H1 (cell line): ENCODE measurements at regions not wholly inside any gene's neighbourhood (a gene's known extent, or its start where the extent isn't known, plus 50 kb on each side); places are given as distances from the start of the nearest gene placed in this dataset.

ENCODE experiments used
- CTCF ChIA-PET: fragments of 300-600 bp; sonication (Branson Sonifier 250); formaldehyde crosslinking; loops from one replicate; lab custom pipeline; 2021; ENCODE audit not compliant: partially characterized antibody; lab: Charles Lee
- POLR2A ChIA-PET: fragments of 300-600 bp; sonication (Branson Sonifier 250); formaldehyde crosslinking; loops from one replicate; lab custom pipeline; 2021; ENCODE audit warnings: inconsistent platforms; ENCODE audit not compliant: partially characterized antibody; lab: Charles Lee
- DNase-seq, 2 experiments: peaks; one replicate each; pipeline versions ENCODE4 v3.0.0 to v3.0.0-alpha.2; 2010 to 2022; ENCODE audit warnings: low spot score in 2 of 2, low read depth in 1 of 2, mixed read lengths in 1 of 2
- FAIRE-seq: peaks from 2 replicates; lab custom pipeline; 2011; peaks lifted over from hg19 to GRCh38; lab: Jason Lieb, UNC
- H2AFZ ChIP-seq: 2 replicates; pipeline ENCODE4 v1.8.1; 2012; ENCODE audit warnings: low read length, inconsistent platforms
- H2AK5ac ChIP-seq: 2 replicates; pipeline ENCODE4 v1.6.1; 2013; ENCODE audit warnings: low read depth, low read length
- H2BK120ac ChIP-seq: replicated peaks from 2 replicates; pipeline ENCODE3; 2013; ENCODE audit warnings: low read depth, low read length, inconsistent platforms
- H2BK12ac ChIP-seq: 2 replicates; pipeline ENCODE4 v1.6.1; 2013; ENCODE audit warnings: low read depth, low read length
- H2BK15ac ChIP-seq: 2 replicates; pipeline ENCODE4 v1.6.1; 2013; ENCODE audit warnings: low read length
- H2BK20ac ChIP-seq: 2 replicates; pipeline ENCODE4 v1.6.1; 2013; ENCODE audit warnings: low read length
- H2BK5ac ChIP-seq: 2 replicates; pipeline ENCODE4 v1.6.1; 2013; ENCODE audit warnings: low read depth, low read length
- H3K14ac ChIP-seq: 2 replicates; pipeline ENCODE4 v1.6.1; 2013; ENCODE audit warnings: inconsistent platforms; ENCODE audit not compliant: insufficient read length
- H3K18ac ChIP-seq: 2 replicates; pipeline ENCODE4 v1.6.1; 2013; ENCODE audit warnings: low read length; ENCODE audit errors: extremely low read depth
- H3K23ac ChIP-seq: 2 replicates; pipeline ENCODE4 v1.6.1; 2013; ENCODE audit warnings: inconsistent platforms; ENCODE audit not compliant: insufficient read length
- H3K23me2 ChIP-seq: 2 replicates; pipeline ENCODE4 v1.6.1; 2013; ENCODE audit warnings: low read depth, low read length
- H3K27ac ChIP-seq: 2 replicates; pipeline ENCODE4 v1.6.1; 2011; ENCODE audit warnings: low read depth, low read length, inconsistent platforms
- H3K27me3 ChIP-seq, 4 experiments: replicated peaks in 1 of 4; 1 replicate in 1 of 4; 2 replicates in 3 of 4; pipeline versions ENCODE4 v1.6.1 to v1.8.1; 2011 to 2013; ENCODE audit warnings: low read length in 3 of 4, mild to moderate bottlenecking in 3 of 4, inconsistent platforms in 2 of 4, mixed read lengths in 2 of 4, moderate library complexity in 1 of 4; ENCODE audit not compliant: control insufficient read depth in 3 of 4, insufficient read depth in 3 of 4; ENCODE audit errors: extremely low read depth in 1 of 4
- H3K36me3 ChIP-seq, 4 experiments: 2 replicates each; pipeline versions ENCODE4 v1.6.1 to v1.8.1; 2011 to 2013; ENCODE audit warnings: mild to moderate bottlenecking in 4 of 4, low read length in 3 of 4, moderate library complexity in 2 of 4, control low read depth in 1 of 4, inconsistent platforms in 1 of 4; ENCODE audit not compliant: insufficient read depth in 4 of 4, control insufficient read depth in 2 of 4
- H3K4ac ChIP-seq: replicated peaks from 2 replicates; pipeline ENCODE3; 2013; ENCODE audit warnings: low read length, low read depth, mixed read lengths, inconsistent platforms; ENCODE audit not compliant: insufficient read length
- H3K4me1 ChIP-seq, 4 experiments: replicated peaks in 1 of 4; 1 replicate in 1 of 4; 2 replicates in 3 of 4; pipeline versions ENCODE4 v1.6.1 to v1.8.1; 2011 to 2013; ENCODE audit warnings: low read length in 3 of 4, inconsistent platforms in 2 of 4, mixed read lengths in 1 of 4; ENCODE audit not compliant: insufficient read depth in 4 of 4, control insufficient read depth in 3 of 4
- H3K4me2 ChIP-seq, 2 experiments: 2 replicates each; pipeline versions ENCODE4 v1.6.1 to v1.8.1; 2011 to 2013; ENCODE audit warnings: low read depth in 2 of 2, low read length in 2 of 2, control low read depth in 1 of 2, inconsistent platforms in 1 of 2, mild to moderate bottlenecking in 1 of 2; ENCODE audit not compliant: insufficient read depth in 1 of 2
- H3K4me3 ChIP-seq, 4 experiments: fragments of 200-600, 300-600 bp in 1 of 4; sonication (generic), shearing (Covaris generic), sonication (Bioruptor Twin) in 1 of 4; 2 replicates each; pipeline versions ENCODE4 v1.5.1 to v1.8.1; 2011 to 2016; ENCODE audit warnings: low read length in 4 of 4, low read depth in 3 of 4, control low read depth in 2 of 4, inconsistent platforms in 2 of 4, mild to moderate bottlenecking in 2 of 4, mixed read lengths in 1 of 4, moderate library complexity in 1 of 4; ENCODE audit not compliant: insufficient read depth in 2 of 4; ENCODE audit errors: extremely low read depth in 1 of 4
- H3K56ac ChIP-seq: replicated peaks from 2 replicates; pipeline ENCODE3; 2013; ENCODE audit warnings: low read depth, mild to moderate bottlenecking, mixed read lengths, low read length, inconsistent platforms; ENCODE audit not compliant: insufficient read length
- H3K79me1 ChIP-seq: 2 replicates; pipeline ENCODE4 v1.6.1; 2013; ENCODE audit warnings: low read depth, low read length, control low read depth
- H3K79me2 ChIP-seq, 2 experiments: 2 replicates each; pipeline versions ENCODE4 v1.6.1 to v1.8.1; 2012 to 2013; ENCODE audit warnings: low read length in 2 of 2, mild to moderate bottlenecking in 2 of 2, inconsistent platforms in 1 of 2; ENCODE audit not compliant: insufficient read depth in 2 of 2, control insufficient read depth in 1 of 2
- H3K9ac ChIP-seq, 4 experiments: replicated peaks in 1 of 4; 1 replicate in 1 of 4; 2 replicates in 3 of 4; pipeline versions ENCODE4 v1.6.1 to v1.8.1; 2011 to 2013; ENCODE audit warnings: low read depth in 3 of 4, low read length in 3 of 4, control low read depth in 2 of 4, mild to moderate bottlenecking in 2 of 4, moderate library complexity in 2 of 4, inconsistent platforms in 1 of 4; ENCODE audit errors: extremely low read depth in 1 of 4
- H3K9me3 ChIP-seq, 2 experiments: 2 replicates each; pipeline versions ENCODE4 v1.6.1 to v1.8.1; 2012 to 2013; ENCODE audit warnings: mild to moderate bottlenecking in 2 of 2, moderate library complexity in 2 of 2, control low read depth in 1 of 2, inconsistent platforms in 1 of 2, low read depth in 1 of 2, low read length in 1 of 2, mixed read lengths in 1 of 2; ENCODE audit not compliant: insufficient read depth in 2 of 2
- H4K20me1 ChIP-seq, 2 experiments: replicated peaks in 1 of 2; 2 replicates each; pipeline versions ENCODE3 to v1.8.1; 2011 to 2013; ENCODE audit warnings: inconsistent platforms in 2 of 2, low read length in 2 of 2, mild to moderate bottlenecking in 1 of 2; ENCODE audit not compliant: insufficient read depth in 2 of 2, control insufficient read depth in 1 of 2
- H4K5ac ChIP-seq: 2 replicates; pipeline ENCODE4 v1.6.1; 2013; ENCODE audit warnings: low read length, low read depth, mixed read lengths, inconsistent platforms; ENCODE audit not compliant: insufficient read length
- H4K8ac ChIP-seq: 2 replicates; pipeline ENCODE4 v1.8.0; 2013; ENCODE audit warnings: mild to moderate bottlenecking, moderate library complexity, low read length, inconsistent platforms; ENCODE audit not compliant: insufficient read depth; ENCODE audit errors: extremely low read depth
- H4K91ac ChIP-seq: replicated peaks from 2 replicates; pipeline ENCODE3; 2013; ENCODE audit warnings: low read length, mixed read lengths, inconsistent platforms; ENCODE audit not compliant: insufficient read length
- CEBPB ChIP-seq: IDR thresholded peaks from 2 replicates; pipeline ENCODE4 v1.6.1; 2012; ENCODE audit warnings: low read depth, low read length
- FOSL1 ChIP-seq: IDR thresholded peaks from 2 replicates; pipeline ENCODE4 v1.6.1; 2011; ENCODE audit warnings: mild to moderate bottlenecking, low read depth, low read length, moderate library complexity; ENCODE audit not compliant: insufficient read depth
- HDAC6 ChIP-seq: IDR thresholded peaks from one replicate; pipeline ENCODE4 v1.7.1; 2012; ENCODE audit warnings: low read depth, mild to moderate bottlenecking, inconsistent platforms, low read length, moderate library complexity
- KDM4A ChIP-seq: IDR thresholded peaks from one replicate; pipeline ENCODE4 v1.7.1; 2012; ENCODE audit warnings: low read depth, mild to moderate bottlenecking, moderate library complexity, low read length, inconsistent platforms; ENCODE audit not compliant: severe bottlenecking
- MAFK ChIP-seq: IDR thresholded peaks from 2 replicates; pipeline ENCODE4 v1.6.1; 2012; ENCODE audit warnings: low read depth, mild to moderate bottlenecking, improper control_type of control experiment, low read length
- NRF1 ChIP-seq: IDR thresholded peaks from 2 replicates; pipeline ENCODE4 v1.6.1; 2011; ENCODE audit warnings: mild to moderate bottlenecking, low read depth, low read length, improper control_type of control experiment
- POLR2A ChIP-seq, 2 experiments: IDR thresholded peaks; 1 replicate in 1 of 2; 2 replicates in 1 of 2; pipeline ENCODE4 v1.6.1; 2011; ENCODE audit warnings: low read depth in 2 of 2, low read length in 2 of 2, mild to moderate bottlenecking in 2 of 2; ENCODE audit errors: control extremely low read depth in 1 of 2
- RFX5 ChIP-seq: IDR thresholded peaks from 2 replicates; pipeline ENCODE4 v1.6.1; 2011; ENCODE audit warnings: low read depth, low read length, improper control_type of control experiment, borderline replicate concordance
- SAP30 ChIP-seq: fragments of 300-600 bp; sonication (generic); IDR thresholded peaks from 2 replicates; pipeline ENCODE4 v1.7.1; 2012; ENCODE audit warnings: low read length, moderate library complexity, mild to moderate bottlenecking, inconsistent platforms; ENCODE audit not compliant: insufficient read depth, insufficient replicate concordance
- TAF7 ChIP-seq: optimal IDR thresholded peaks from 2 replicates; pipeline ENCODE3; 2011; ENCODE audit warnings: low read depth, mild to moderate bottlenecking, inconsistent platforms, low read length, moderate library complexity, borderline replicate concordance
- WGBS, 2 experiments: shearing (Covaris generic) in 1 of 2; methylation state at CpG; one replicate each; pipeline versions ENCODE4 v1.1.6 to v1.1.7; 2013 to 2015; ENCODE audit warnings: low lambda C conversion rate in 2 of 2, mixed read lengths in 2 of 2, inconsistent platforms in 1 of 2, low coverage in 1 of 2, missing lambda C conversion rate in 1 of 2; ENCODE audit not compliant: insufficient replicate concordance in 2 of 2, insufficient coverage in 1 of 2, insufficient read length in 1 of 2; ENCODE audit errors: extremely low coverage in 1 of 2, missing lambda C conversion rate in 1 of 2; 5-methylcytosine and 5-hydroxymethylcytosine counted together
- TF ChIP-seq, protein P1 (sequence below), 3 experiments: IDR thresholded peaks; 1 replicate in 2 of 3; 2 replicates in 1 of 3; pipeline versions ENCODE4 v1.5.1 to v1.6.1; 2011; ENCODE audit warnings: low read length in 3 of 3, mild to moderate bottlenecking in 3 of 3, inconsistent platforms in 2 of 3, low read depth in 1 of 3, moderate library complexity in 1 of 3; ENCODE audit not compliant: insufficient read depth in 1 of 3; ENCODE audit errors: control extremely low read depth in 1 of 3

DNA sequence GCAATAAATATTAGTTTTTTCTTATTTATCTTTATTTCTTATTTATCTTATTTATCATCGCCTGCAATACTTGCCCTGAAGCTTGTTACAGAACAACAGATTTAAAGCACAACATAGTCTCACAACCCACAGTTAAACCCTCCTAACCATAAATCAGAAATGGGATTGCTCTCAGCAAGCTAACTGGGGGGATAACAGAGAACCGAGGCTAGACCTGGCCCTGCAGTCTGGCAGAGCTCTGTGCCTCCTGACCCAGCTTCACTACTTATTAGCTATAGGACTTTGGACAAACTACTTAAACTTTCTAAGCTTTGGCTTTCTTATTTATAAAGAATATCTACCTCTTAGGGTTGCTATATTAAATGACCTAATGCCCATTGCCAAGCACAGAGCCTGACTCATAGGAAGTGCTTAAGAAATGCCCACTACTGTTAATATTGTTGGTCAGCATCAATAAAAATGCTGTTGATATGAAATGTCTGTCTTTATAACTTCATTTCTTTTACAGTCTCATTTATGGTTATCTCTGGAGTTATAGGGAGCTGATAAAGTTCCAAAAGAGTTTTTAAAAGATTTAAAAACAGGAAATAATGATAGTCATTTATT, 87.9 kb upstream of the BEND6 start:
- no peaks in the 10 kb centered on the region for H3K9me3 ChIP-seq
- H3K14ac ChIP-seq: no peak overlapping the region
- no peak overlapping the region for H4K5ac ChIP-seq
- POLR2A ChIA-PET: no interaction called here
- H4K8ac ChIP-seq: no peak overlapping the region
- no peak overlapping the region for H3K4ac ChIP-seq
- no peaks in the 10 kb centered on the region for H3K79me2 ChIP-seq
- H3K27ac ChIP-seq: no peak overlapping the region
- no peak overlapping the region for H2BK120ac ChIP-seq
- no peak overlapping the region for H2AK5ac ChIP-seq
- H3K18ac ChIP-seq: 0 out of 2 replicates have a peak overlapping the region, but pooled peaks have one; percentile 5
- H3K36me3 ChIP-seq: no peaks in the 10 kb centered on the region
- no peak overlapping the region for H4K91ac ChIP-seq
- peak overlapping the region in 1 of 2 experiments; percentile 43; a peak in 1 of 4 replicates for H3K4me2 ChIP-seq
- no peaks in the 10 kb centered on the region for H4K20me1 ChIP-seq
- no peak overlapping the region for H2AFZ ChIP-seq
- no peak overlapping the region for H3K4me3 ChIP-seq
- CTCF ChIA-PET: interaction anchor here (1.3 to 6.2 kb wide), 2 partner anchors 15 to 157 kb away, joined by 3 to 24 read pairs; no protein-coding TSS in a partner anchor
- no peak overlapping the region for H3K23ac ChIP-seq
- H2BK20ac ChIP-seq: no peak overlapping the region
- no peaks in the 10 kb centered on the region; the same call in 1 of the 2 replicates for H3K23me2 ChIP-seq
- H3K79me1 ChIP-seq: no peaks in the 10 kb centered on the region
- no peak for DNase-seq
- no peak overlapping the region for H3K9ac ChIP-seq
- no peak for FAIRE-seq
- no peak overlapping the region for H2BK15ac ChIP-seq
- 83% methylated on average over 2 of the region's 2 CpGs; no CpG with 5 or more reads in 1 of the 2 experiments for WGBS, 2 experiments
- H2BK12ac ChIP-seq: no peak overlapping the region
- H3K56ac ChIP-seq: no peak overlapping the region
- no peaks in the 10 kb centered on the region for H3K27me3 ChIP-seq
- H2BK5ac ChIP-seq: no peak overlapping the region
- peaks cover 0 to 5% (median under 1%) of the 10 kb centered on the region in 4 experiments; a peak in 4 of 7 replicates for H3K4me1 ChIP-seq
- TF ChIP-seq KDM4A (no peak), MAFK (no peak), TAF7 (no peak), SAP30 (no peak), NRF1 (no peak), HDAC6 (no peak), FOSL1 (no peak), RFX5 (no peak), POLR2A (IDR thresholded peaks at IDR 0.05; ENCODE audit: control extremely low read depth in 1 of 2, low read depth in 2 of 2, low read length in 2 of 2) (no peak), CEBPB (no peak)
- TF ChIP-seq, protein P1, sequence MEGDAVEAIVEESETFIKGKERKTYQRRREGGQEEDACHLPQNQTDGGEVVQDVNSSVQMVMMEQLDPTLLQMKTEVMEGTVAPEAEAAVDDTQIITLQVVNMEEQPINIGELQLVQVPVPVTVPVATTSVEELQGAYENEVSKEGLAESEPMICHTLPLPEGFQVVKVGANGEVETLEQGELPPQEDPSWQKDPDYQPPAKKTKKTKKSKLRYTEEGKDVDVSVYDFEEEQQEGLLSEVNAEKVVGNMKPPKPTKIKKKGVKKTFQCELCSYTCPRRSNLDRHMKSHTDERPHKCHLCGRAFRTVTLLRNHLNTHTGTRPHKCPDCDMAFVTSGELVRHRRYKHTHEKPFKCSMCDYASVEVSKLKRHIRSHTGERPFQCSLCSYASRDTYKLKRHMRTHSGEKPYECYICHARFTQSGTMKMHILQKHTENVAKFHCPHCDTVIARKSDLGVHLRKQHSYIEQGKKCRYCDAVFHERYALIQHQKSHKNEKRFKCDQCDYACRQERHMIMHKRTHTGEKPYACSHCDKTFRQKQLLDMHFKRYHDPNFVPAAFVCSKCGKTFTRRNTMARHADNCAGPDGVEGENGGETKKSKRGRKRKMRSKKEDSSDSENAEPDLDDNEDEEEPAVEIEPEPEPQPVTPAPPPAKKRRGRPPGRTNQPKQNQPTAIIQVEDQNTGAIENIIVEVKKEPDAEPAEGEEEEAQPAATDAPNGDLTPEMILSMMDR (IDR thresholded peaks at IDR 0.05; ENCODE audit: control extremely low read depth in 1 of 3, insufficient read depth in 1 of 3, low read depth in 1 of 3, low read length in 3 of 3): no peak
